Bronchial epithelial cell (primary cell): ENCODE measurements at regions not wholly inside any gene's neighbourhood (a gene's known extent, or its start where the extent isn't known, plus 50 kb on each side); places are given as distances from the start of the nearest gene placed in this dataset.
"Not testable (repeated sequence)": the region's sequence is repeated elsewhere in the genome, so short reads cannot be mapped to it uniquely, and the experiment has no call there.

Experiments used
- DNase-seq: peaks from one replicate; pipeline ENCODE4 v3.0.0-alpha.2; 2010; ENCODE audit warnings: low read depth
- FAIRE-seq: peaks from 2 replicates; lab custom pipeline; 2011; peaks lifted over from hg19 to GRCh38; lab: Jason Lieb, UNC
- H3K27me3 ChIP-seq: 2 replicates; pipeline ENCODE4 v1.5.1; 2011; ENCODE audit warnings: low read length; ENCODE audit not compliant: control insufficient read depth, insufficient read depth
- H3K36me3 ChIP-seq: 2 replicates; pipeline ENCODE4 v1.5.1; 2011; ENCODE audit warnings: low read length; ENCODE audit not compliant: control insufficient read depth, insufficient read depth
- H3K4me3 ChIP-seq: 2 replicates; pipeline ENCODE4 v1.5.1; 2011; ENCODE audit warnings: mild to moderate bottlenecking, low read depth, low read length, control low read depth
- TF ChIP-seq, protein P1 (sequence below): IDR thresholded peaks from 2 replicates; pipeline ENCODE4 v1.5.1; 2011; ENCODE audit warnings: mild to moderate bottlenecking, moderate library complexity, low read length, control low read depth, inconsistent platforms; ENCODE audit not compliant: insufficient read depth, severe bottlenecking

DNA sequence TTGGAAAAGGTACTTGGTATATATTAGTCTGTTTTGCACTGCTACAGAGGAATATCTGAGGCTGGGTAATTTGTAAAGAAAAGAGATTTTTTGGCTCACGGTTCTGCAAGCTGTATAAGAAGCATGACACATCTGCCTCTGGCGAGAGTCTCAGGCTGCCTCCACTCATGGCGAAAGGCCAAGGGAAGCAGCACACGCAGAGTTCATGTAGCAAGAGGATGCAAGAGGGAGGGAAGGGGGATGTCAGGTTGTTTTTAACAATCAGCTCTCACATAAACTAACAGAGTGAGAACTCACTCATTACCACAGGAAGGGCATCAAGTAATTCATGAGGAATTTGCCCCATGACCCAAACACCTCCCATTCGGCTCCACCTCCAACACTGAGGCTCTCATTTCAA lies 484.8 kb upstream of the DPP6 start:
- no peak for FAIRE-seq
- H3K27me3 ChIP-seq: no peaks in the 10 kb centered on the region
- TF ChIP-seq, protein P1, sequence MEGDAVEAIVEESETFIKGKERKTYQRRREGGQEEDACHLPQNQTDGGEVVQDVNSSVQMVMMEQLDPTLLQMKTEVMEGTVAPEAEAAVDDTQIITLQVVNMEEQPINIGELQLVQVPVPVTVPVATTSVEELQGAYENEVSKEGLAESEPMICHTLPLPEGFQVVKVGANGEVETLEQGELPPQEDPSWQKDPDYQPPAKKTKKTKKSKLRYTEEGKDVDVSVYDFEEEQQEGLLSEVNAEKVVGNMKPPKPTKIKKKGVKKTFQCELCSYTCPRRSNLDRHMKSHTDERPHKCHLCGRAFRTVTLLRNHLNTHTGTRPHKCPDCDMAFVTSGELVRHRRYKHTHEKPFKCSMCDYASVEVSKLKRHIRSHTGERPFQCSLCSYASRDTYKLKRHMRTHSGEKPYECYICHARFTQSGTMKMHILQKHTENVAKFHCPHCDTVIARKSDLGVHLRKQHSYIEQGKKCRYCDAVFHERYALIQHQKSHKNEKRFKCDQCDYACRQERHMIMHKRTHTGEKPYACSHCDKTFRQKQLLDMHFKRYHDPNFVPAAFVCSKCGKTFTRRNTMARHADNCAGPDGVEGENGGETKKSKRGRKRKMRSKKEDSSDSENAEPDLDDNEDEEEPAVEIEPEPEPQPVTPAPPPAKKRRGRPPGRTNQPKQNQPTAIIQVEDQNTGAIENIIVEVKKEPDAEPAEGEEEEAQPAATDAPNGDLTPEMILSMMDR: no peak
- DNase-seq: no peak
- no peak overlapping the region for H3K4me3 ChIP-seq
- H3K36me3 ChIP-seq: no peaks in the 10 kb centered on the region

DNA sequence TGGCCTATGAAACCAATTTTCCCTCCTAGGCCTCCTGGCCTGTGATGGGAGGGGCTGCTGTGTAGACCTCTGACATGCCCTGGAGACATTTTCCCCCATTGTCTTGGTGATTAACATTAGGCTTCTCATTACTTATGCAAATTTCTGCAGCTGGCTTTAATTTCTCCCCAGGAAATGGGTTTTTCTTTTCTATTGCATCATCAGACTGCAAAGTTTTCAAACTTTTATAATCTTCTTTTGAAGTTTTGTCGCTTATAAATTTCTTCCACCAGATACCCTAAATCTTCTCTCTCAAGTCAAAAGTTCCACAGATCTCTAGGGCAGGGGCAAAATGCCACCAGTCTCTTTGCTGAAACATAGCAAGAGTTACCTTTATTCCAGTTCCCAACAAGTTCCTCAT lies 482.7 kb upstream of the DPP6 start:
- H3K27me3 ChIP-seq, FAIRE-seq, H3K36me3 ChIP-seq, H3K4me3 ChIP-seq, DNase-seq: not testable (repeated sequence)

DNA sequence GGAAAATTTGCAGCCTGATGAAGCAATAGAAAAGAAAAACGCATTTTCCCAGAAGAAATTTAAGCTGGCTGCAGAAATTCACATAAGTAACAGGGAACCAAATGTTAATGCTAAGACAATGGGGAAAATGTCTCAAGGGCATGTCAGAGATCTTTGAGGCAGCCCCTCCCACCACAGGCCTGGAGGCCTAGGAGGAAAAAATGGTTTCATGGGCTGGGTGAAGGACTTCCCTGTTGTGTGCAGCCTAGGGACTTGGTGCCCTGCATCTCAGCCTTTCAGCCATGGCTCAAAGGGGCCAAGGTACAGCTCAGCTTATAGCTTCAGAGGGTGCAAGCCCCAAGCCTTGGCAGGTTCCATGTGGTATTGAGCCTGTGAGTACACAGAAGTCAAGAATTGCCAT lies 476.1 kb upstream of the DPP6 start:
- FAIRE-seq (no peak), DNase-seq (no peak)
- Histone ChIP-seq H3K4me3 (no peak overlapping the region), H3K36me3 (no peaks in the 10 kb centered on the region), H3K27me3 (no peaks in the 10 kb centered on the region)
- TF ChIP-seq, protein P1: no peak

DNA sequence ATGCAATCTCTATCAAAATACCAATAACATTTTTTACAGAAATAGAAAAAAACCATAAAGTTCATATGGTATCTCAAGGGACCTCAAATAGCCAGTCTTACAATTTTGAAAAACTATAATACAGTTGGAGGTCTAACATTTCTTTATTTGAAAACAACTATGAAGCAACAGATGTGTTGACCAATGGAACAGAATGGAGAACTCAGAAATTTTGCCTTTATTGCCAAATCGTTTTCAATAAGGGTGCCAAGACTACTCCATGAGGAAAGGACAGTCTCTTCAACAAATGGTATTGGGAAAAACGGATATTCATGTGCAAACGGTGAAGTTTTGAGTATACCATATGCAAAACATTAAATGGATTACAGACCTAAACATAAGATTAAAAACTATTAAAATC lies 470.8 kb upstream of the DPP6 start:
- FAIRE-seq: no peak
- TF ChIP-seq, protein P1: no peak
- Histone ChIP-seq H3K4me3 (no peak overlapping the region), H3K27me3 (no peaks in the 10 kb centered on the region), H3K36me3 (no peaks in the 10 kb centered on the region)
- DNase-seq: no peak

DNA sequence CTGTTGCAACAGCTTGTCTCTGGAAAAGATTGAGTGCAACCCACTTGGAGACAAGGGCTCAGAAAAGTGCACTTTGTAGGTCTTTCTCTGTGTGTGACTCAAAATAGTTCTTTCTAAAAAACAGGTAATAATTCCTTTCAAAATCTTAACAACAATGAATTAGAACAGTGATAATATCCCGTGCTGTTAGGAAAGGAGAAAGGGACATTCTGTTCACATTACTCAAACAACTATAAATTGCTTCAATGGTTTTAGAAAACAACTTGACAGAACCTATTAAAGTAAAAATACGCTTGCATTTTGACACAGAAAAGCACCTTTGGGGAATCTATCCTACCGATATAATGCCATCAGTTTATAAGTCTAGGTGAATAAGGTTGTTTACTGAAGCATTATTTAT lies 468.1 kb upstream of the DPP6 start:
- TF ChIP-seq, protein P1: no peak
- H3K36me3 ChIP-seq: no peaks in the 10 kb centered on the region
- DNase-seq (no peak), FAIRE-seq (no peak)
- H3K4me3 ChIP-seq: no peak overlapping the region
- no peaks in the 10 kb centered on the region for H3K27me3 ChIP-seq

DNA sequence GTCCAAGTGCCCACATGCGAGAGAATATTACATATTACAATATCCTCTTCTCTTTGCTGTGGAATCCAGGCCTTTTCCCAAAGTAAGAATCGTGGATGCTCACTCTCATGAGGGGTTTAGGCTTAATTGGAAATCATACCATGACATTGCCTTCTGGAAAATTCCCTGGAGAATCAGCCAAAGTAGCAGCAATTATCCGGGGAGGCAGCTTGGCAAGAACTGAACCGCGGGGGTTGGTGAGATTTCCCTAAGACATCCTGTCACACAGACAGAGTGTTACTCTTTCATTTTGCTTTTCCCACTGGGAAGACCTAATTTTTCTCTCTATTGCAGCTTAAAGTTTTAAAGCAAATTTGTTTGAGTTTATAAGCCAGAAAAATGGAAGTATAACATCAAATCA lies 463.6 kb upstream of the DPP6 start:
- FAIRE-seq (no peak), DNase-seq (no peak)
- H3K36me3 ChIP-seq: no peaks in the 10 kb centered on the region
- no peaks in the 10 kb centered on the region for H3K27me3 ChIP-seq
- TF ChIP-seq, protein P1: no peak
- H3K4me3 ChIP-seq: no peak overlapping the region
